Stimulated activated naive B cell treated with anti-CD40 and anti-IgM and Interleukin-4, amounts not matched to agents 10 μg/mL and 1 μg/mL and 100 μg/mL, for 72 hours (primary cell): ENCODE measurements at regions not wholly inside any gene's neighbourhood (a gene's known extent, or its start where the extent isn't known, plus 50 kb on each side); places are given as distances from the start of the nearest gene placed in this dataset.

ENCODE experiments used
- ATAC-seq, 2 donors: fragments of 150-1000 bp; cut with Tn5 transposase; replicated peaks; 2 replicates each; pipeline ENCODE4 v1.10.0; 2021; ENCODE audit warnings: moderate library complexity in 1 of 2
- DNase-seq: peaks from one replicate; pipeline ENCODE4 v3.0.0; 2021
- H3K27ac Mint-ChIP-seq: one replicate; pipeline ENCODE4 v1.8.0; 2022; ENCODE audit warnings: mild to moderate bottlenecking, mixed read lengths
- H3K27me3 Mint-ChIP-seq, 2 donors: one replicate each; pipeline ENCODE4 v1.8.0; 2022; ENCODE audit warnings: mixed read lengths in 2 of 2
- H3K36me3 Mint-ChIP-seq, 2 donors: one replicate each; pipeline ENCODE4 v1.8.0; 2022; ENCODE audit warnings: mixed read lengths in 2 of 2, mild to moderate bottlenecking in 1 of 2
- H3K4me1 Mint-ChIP-seq, 2 donors: one replicate each; pipeline ENCODE4 v1.8.0; 2022; ENCODE audit warnings: mixed read lengths in 2 of 2, mild to moderate bottlenecking in 1 of 2
- H3K4me3 Mint-ChIP-seq, 2 donors: one replicate each; pipeline ENCODE4 v1.8.0; 2022; ENCODE audit warnings: mild to moderate bottlenecking in 2 of 2, mixed read lengths in 2 of 2, moderate library complexity in 1 of 2
- H3K9me3 Mint-ChIP-seq, 2 donors: one replicate each; pipeline ENCODE4 v1.8.0; 2022; ENCODE audit warnings: mixed read lengths in 2 of 2, mild to moderate bottlenecking in 1 of 2

GRCh38 chr4:20575486-20575885 is 124.8 kb upstream of the PACRGL start:
- DNase-seq (no peak), ATAC-seq (no peak)
- Mint-ChIP-seq H3K4me1 (no peaks in the 10 kb centered on the region), H3K4me3 (no peak overlapping the region), H3K27ac (no peak overlapping the region), H3K9me3 (no peaks in the 10 kb centered on the region), H3K36me3 (no peaks in the 10 kb centered on the region), H3K27me3 (no peaks in the 10 kb centered on the region)

GRCh38 chr4:20576861-20577260 is 123.4 kb upstream of the PACRGL start:
- no peak for DNase-seq
- H3K4me3 Mint-ChIP-seq, result no peak overlapping the region

GRCh38 chr4:20577702-20578101 is 122.6 kb upstream of the PACRGL start:
- Mint-ChIP-seq H3K9me3 (no peaks in the 10 kb centered on the region), H3K27me3 (no peaks in the 10 kb centered on the region), H3K4me3 (no peak overlapping the region), H3K27ac (no peak overlapping the region), H3K4me1 (no peaks in the 10 kb centered on the region), H3K36me3 (no peaks in the 10 kb centered on the region)
- DNase-seq (no peak), ATAC-seq (no peak)

More at GRCh38 chr4:20576861-20577260, 123.4 kb upstream of the PACRGL start:
- H3K27ac Mint-ChIP-seq, result no peak overlapping the region
- ATAC-seq, result no peak
- no peaks in the 10 kb centered on the region for H3K27me3 Mint-ChIP-seq
- H3K4me1 Mint-ChIP-seq, result no peaks in the 10 kb centered on the region
- H3K9me3 Mint-ChIP-seq, result no peaks in the 10 kb centered on the region
- no peaks in the 10 kb centered on the region for H3K36me3 Mint-ChIP-seq

- Mint-ChIP-seq H3K9me3 (no peaks in the 10 kb centered on the region), H3K4me3 (no peak overlapping the region)
Measured at GRCh38 chr4:20580907-20581306, 119.4 kb upstream of the PACRGL start.

GRCh38 chr4:20589436-20589835 is 110.8 kb upstream of the PACRGL start:
- no peak for DNase-seq
- ATAC-seq, result no peak
- no peaks in the 10 kb centered on the region for H3K4me1 Mint-ChIP-seq
- H3K27ac Mint-ChIP-seq, result no peak overlapping the region
- no peak overlapping the region for H3K4me3 Mint-ChIP-seq
- no peaks in the 10 kb centered on the region for H3K36me3 Mint-ChIP-seq
- no peaks in the 10 kb centered on the region for H3K9me3 Mint-ChIP-seq
- H3K27me3 Mint-ChIP-seq, result no peaks in the 10 kb centered on the region

More at GRCh38 chr4:20580907-20581306, 119.4 kb upstream of the PACRGL start:
- Mint-ChIP-seq H3K4me1 (no peaks in the 10 kb centered on the region), H3K27me3 (no peaks in the 10 kb centered on the region), H3K27ac (no peak overlapping the region), H3K36me3 (no peaks in the 10 kb centered on the region)
- DNase-seq (no peak), ATAC-seq (no peak)

GRCh38 chr4:20590849-20591248 is 109.4 kb upstream of the PACRGL start:
- no peak for ATAC-seq
- Mint-ChIP-seq H3K4me3 (no peak overlapping the region), H3K9me3 (no peaks in the 10 kb centered on the region), H3K27ac (no peak overlapping the region), H3K27me3 (no peaks in the 10 kb centered on the region), H3K36me3 (no peaks in the 10 kb centered on the region), H3K4me1 (no peaks in the 10 kb centered on the region)
- DNase-seq, result no peak

- Mint-ChIP-seq H3K27ac (no peak overlapping the region), H3K4me1 (no peaks in the 10 kb centered on the region), H3K9me3 (no peaks in the 10 kb centered on the region), H3K36me3 (no peaks in the 10 kb centered on the region), H3K27me3 (no peaks in the 10 kb centered on the region), H3K4me3 (no peak overlapping the region)
- ATAC-seq, result no peak
- no peak for DNase-seq
Measured at GRCh38 chr4:20591571-20591970, 108.7 kb upstream of the PACRGL start.

GRCh38 chr4:20592013-20592412 is 108.2 kb upstream of the PACRGL start:
- H3K36me3 Mint-ChIP-seq, result no peaks in the 10 kb centered on the region
- DNase-seq (no peak), ATAC-seq (no peak)
- no peak overlapping the region for H3K4me3 Mint-ChIP-seq
- H3K9me3 Mint-ChIP-seq, result no peaks in the 10 kb centered on the region
- H3K27me3 Mint-ChIP-seq, result no peaks in the 10 kb centered on the region
- no peak overlapping the region for H3K27ac Mint-ChIP-seq
- H3K4me1 Mint-ChIP-seq, result no peaks in the 10 kb centered on the region

- H3K27ac Mint-ChIP-seq, result no peak overlapping the region
- ATAC-seq (no peak), DNase-seq (no peak)
- no peaks in the 10 kb centered on the region for H3K4me1 Mint-ChIP-seq
- H3K36me3 Mint-ChIP-seq, result no peaks in the 10 kb centered on the region
- no peaks in the 10 kb centered on the region for H3K9me3 Mint-ChIP-seq
- H3K4me3 Mint-ChIP-seq, result no peak overlapping the region
- H3K27me3 Mint-ChIP-seq, result no peaks in the 10 kb centered on the region
Measured at GRCh38 chr4:20592663-20593062, 107.6 kb upstream of the PACRGL start.

GRCh38 chr4:20598626-20599025 is 101.6 kb upstream of the PACRGL start:
- Mint-ChIP-seq H3K4me1 (no peaks in the 10 kb centered on the region), H3K27ac (no peak overlapping the region), H3K27me3 (no peaks in the 10 kb centered on the region), H3K36me3 (no peaks in the 10 kb centered on the region), H3K4me3 (no peak overlapping the region), H3K9me3 (peaks cover 0 to 3% of the 10 kb centered on the region in 2 donors)
- ATAC-seq (no peak), DNase-seq (no peak)

GRCh38 chr4:20603671-20604313 is 96.5 kb upstream of the PACRGL start:
- no peak overlapping the region for H3K4me3 Mint-ChIP-seq
- H3K27ac Mint-ChIP-seq, result no peak overlapping the region
- H3K4me1 Mint-ChIP-seq, result no peaks in the 10 kb centered on the region
- no peaks in the 10 kb centered on the region for H3K27me3 Mint-ChIP-seq
- ATAC-seq (no peak), DNase-seq (no peak)
- no peaks in the 10 kb centered on the region for H3K36me3 Mint-ChIP-seq
- peaks cover 0 to 3% of the 10 kb centered on the region in 2 donors for H3K9me3 Mint-ChIP-seq

- Mint-ChIP-seq H3K4me1 (no peaks in the 10 kb centered on the region), H3K4me3 (no peak overlapping the region), H3K9me3 (no peaks in the 10 kb centered on the region), H3K27me3 (no peaks in the 10 kb centered on the region), H3K27ac (no peak overlapping the region), H3K36me3 (no peaks in the 10 kb centered on the region)
- ATAC-seq (no peak), DNase-seq (no peak)
Measured at GRCh38 chr4:20612313-20612712, 87.9 kb upstream of the PACRGL start.

GRCh38 chr4:20614816-20615215 is 85.4 kb upstream of the PACRGL start:
- H3K36me3 Mint-ChIP-seq, result no peaks in the 10 kb centered on the region
- no peaks in the 10 kb centered on the region for H3K9me3 Mint-ChIP-seq
- ATAC-seq (no peak), DNase-seq (no peak)
- no peaks in the 10 kb centered on the region for H3K27me3 Mint-ChIP-seq
- H3K4me3 Mint-ChIP-seq, result no peak overlapping the region
- H3K27ac Mint-ChIP-seq, result no peak overlapping the region
- H3K4me1 Mint-ChIP-seq, result peaks cover 2 to 5% of the 10 kb centered on the region in 2 donors

GRCh38 chr4:20615486-20616260 is 84.6 kb upstream of the PACRGL start:
- no peaks in the 10 kb centered on the region for H3K27me3 Mint-ChIP-seq
- no peaks in the 10 kb centered on the region for H3K36me3 Mint-ChIP-seq
- peaks cover 2 to 5% of the 10 kb centered on the region in 2 donors for H3K4me1 Mint-ChIP-seq
- ATAC-seq (no peak), DNase-seq (no peak)
- no peak overlapping the region for H3K27ac Mint-ChIP-seq
- H3K4me3 Mint-ChIP-seq, result no peak overlapping the region
- H3K9me3 Mint-ChIP-seq, result no peaks in the 10 kb centered on the region

- Mint-ChIP-seq H3K9me3 (no peaks in the 10 kb centered on the region), H3K4me1 (peaks cover 2 to 5% of the 10 kb centered on the region in 2 donors), H3K27me3 (no peaks in the 10 kb centered on the region), H3K36me3 (no peaks in the 10 kb centered on the region), H3K4me3 (no peak overlapping the region), H3K27ac (no peak overlapping the region)
- DNase-seq (no peak), ATAC-seq (no peak)
Measured at GRCh38 chr4:20616313-20616712, 83.9 kb upstream of the PACRGL start.
